Stimulated activated CD8-positive, alpha-beta memory T cell treated with anti-CD3 and anti-CD28 coated beads, Interleukin-15, amount 100 ng/mL, for 24 hours (primary cell): ENCODE measurements at regions not wholly inside any gene's neighbourhood (a gene's known extent, or its start where the extent isn't known, plus 50 kb on each side); places are given as distances from the start of the nearest gene placed in this dataset.
"Not testable (repeated sequence)": the region's sequence is repeated elsewhere in the genome, so short reads cannot be mapped to it uniquely, and the experiment has no call there.

ENCODE experiments used
- DNase-seq: peaks from one replicate; pipeline ENCODE4 v3.0.0-alpha.2; 2020; ENCODE audit warnings: low read depth

- DNase-seq = peak; percentile 5
Measured at GRCh38 chr7:65621580-65622201, 248.0 kb downstream of the ZNF92 start.

DNA sequence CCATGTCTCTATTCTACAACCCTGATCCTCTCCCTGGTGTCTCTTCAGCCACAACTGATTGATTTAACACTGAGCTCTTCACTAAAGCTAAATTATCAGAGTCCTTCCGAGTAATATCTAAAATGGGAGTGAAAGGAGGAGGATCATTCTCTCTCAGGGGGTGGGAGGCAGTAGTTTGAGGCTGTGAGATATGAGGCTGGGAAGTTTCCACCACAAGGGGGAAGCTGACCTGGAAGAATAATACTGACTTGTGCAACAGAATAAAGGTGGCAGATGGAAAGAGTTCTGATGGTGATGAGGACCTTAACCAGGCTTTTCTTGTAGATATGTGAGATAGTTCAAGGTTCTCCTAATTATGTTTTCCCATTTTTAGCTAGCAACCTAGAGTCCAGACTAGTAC is 241.6 kb upstream of the VKORC1L1 start:
- not testable (repeated sequence) for DNase-seq

GRCh38 chr7:65633587-65634404 is 239.1 kb upstream of the VKORC1L1 start:
- not testable (repeated sequence) for DNase-seq

GRCh38 chr7:65638918-65639317 is 234.0 kb upstream of the VKORC1L1 start:
- DNase-seq = not testable (repeated sequence)

- not testable (repeated sequence) for DNase-seq
Measured at GRCh38 chr7:65639717-65640116, 233.2 kb upstream of the VKORC1L1 start.

DNA sequence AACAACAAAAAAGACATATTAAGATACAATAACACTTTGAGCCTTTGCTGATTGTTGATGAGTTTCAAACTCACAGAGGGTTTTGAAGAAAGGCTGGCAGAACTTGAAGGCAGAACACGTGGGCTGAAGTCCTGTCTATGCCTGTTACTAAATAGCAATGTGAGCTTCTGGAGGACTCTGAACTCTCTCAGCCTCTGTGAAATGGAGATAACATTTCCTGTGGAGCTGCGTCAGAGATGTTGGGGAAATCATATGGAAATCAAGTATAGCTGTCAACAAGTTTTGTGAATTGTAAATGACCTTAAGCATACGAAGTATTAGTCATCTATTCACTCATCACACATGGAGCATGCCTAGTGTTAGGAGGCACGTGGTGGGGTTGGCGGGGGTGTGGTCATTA is 229.4 kb upstream of the VKORC1L1 start:
- not testable (repeated sequence) for DNase-seq

- not testable (repeated sequence) for DNase-seq
Measured at GRCh38 chr7:65647153-65647964, 225.5 kb upstream of the VKORC1L1 start.

DNA sequence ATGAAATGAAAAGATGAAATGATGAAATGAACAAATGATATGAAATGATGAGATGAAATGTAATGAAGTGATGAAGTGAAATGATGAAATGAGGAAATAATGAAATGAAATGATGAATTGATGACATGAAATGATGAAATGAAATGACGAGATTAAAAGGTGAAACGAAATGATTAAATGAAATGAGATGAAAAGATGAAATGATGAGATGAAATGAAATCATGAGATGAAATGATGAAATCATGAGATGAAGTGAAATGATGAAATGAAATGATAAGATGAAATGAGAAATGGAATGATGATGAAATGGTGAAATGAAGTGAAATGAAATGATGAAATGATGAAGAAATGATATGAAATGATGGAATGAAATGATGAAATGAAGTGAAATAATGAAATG is 221.7 kb upstream of the VKORC1L1 start:
- not testable (repeated sequence) for DNase-seq

DNA sequence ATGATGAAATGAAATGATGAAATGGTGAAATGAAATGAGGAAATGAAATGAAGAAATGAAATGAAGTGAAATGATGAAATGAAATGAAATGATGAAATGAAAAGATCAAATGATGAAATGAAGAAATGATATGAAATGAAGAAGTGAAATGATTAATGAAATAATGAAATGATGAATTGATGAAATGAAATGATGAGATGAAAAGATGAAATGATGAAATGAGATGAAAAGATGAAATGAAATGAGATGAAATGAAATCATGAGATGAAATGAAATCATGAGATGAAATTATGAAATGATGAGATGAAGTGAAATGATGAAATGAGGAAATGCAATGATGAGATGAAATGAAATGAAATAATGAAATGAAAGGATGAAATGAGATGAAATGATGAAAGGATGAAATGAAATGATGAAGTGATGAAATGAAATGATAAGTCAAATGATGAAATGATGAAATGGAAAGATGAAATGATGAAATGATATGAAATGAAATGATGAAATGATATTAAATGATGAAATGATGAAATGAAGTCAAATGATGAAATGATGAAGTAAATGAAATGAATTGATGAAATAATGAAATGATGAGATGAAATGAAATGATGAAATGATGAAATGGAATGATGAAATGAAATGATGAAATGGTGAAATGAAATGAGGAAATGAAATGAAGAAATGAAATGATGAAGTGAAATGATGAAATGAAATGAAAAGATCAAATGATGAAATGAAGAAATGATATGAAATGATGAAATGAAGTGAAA is 220.9 kb upstream of the VKORC1L1 start:
- not testable (repeated sequence) for DNase-seq

- DNase-seq = not testable (repeated sequence)
Measured at GRCh38 chr7:65652669-65653068, 220.2 kb upstream of the VKORC1L1 start.

DNA sequence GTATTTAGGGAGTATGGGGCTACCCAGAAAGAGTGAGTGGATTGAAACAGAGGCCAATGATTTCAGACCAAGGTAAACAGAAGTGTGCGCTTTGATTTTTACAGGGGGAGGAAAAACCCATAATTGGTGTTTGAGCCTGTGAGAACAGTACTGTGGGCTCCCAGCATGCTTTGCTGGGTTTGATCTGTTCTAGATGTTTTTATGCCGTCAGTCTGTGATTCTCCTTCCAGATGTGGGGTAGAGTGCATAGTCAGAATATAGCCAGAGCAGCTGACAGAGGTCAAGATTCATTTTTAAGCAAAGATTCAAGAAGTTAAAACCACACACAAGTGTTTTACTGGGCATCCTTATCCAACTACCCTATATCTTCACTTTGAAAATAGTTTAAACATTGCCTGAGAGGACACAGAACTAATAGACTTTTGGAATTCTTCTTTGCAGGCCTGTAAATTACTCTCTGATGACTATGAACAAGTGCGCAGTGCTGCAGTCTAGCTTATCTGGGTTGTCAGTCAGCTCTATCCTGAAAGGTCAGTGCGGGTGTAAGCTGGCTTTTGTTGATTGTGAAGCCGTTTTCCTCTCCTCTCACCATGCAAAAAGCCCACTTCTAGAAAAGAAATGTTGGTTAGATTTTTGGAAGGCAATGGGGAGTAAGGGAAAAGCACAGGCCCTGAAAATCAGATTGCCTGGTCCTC is 216.2 kb upstream of the VKORC1L1 start:
- not testable (repeated sequence) for DNase-seq

GRCh38 chr7:65683362-65683761 is 189.5 kb upstream of the VKORC1L1 start:
- not testable (repeated sequence) for DNase-seq

GRCh38 chr7:65699026-65699714 is 173.7 kb upstream of the VKORC1L1 start:
- DNase-seq = not testable (repeated sequence)

GRCh38 chr7:65699715-65700356 is 173.0 kb upstream of the VKORC1L1 start:
- not testable (repeated sequence) for DNase-seq

DNA sequence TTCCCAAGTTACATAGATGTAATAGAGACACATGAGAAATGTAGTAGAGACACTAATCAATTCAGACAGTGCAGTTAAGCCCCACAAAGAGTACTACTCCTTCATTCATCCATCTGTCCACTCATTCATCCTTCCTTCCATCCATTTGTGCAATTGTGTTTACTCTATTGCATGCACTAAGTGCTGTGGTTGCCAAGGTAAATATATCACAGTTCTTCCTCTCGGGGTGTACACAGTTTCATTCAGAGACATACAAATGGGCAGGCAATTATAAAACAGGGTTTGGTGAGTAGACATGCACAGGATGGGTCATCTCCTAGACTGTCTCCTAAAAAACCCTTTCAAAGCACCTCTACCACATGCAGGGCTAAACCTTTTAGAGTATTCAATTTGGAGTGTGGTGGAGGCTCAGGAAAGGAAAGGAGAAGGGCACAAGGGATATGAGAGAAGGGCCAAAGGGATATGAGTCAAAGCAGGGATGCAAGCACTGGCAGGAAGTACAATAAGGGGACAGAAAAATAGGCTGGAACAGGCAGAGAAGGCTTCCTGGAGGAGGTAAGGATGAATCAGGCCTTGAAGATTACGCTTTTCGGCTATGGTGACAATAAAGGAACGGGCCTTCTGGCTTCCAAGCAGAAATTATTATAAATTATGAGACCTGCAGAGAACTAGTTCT is 153.6 kb upstream of the VKORC1L1 start:
- not testable (repeated sequence) for DNase-seq

DNA sequence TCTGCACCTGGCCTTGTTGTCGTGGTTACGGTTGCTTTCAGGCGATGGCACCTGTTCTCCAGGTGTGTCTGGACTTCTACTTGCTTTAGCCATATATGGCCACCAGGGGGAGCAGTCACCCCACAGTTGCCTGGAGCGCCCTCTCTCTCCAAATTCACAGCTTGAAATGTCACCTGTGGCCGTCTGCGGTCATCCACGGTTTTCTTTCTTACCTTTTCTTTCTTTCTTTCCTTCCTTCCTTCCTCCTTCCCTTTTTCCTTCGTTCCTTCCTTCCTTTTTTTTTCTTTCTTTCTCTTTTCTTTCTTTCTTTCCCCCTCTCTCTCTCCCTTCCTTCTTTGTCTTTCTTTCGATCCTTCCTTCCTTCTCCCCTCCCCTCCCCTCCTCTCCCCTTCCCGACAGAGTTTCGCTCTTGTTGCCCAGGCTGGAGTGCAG is 150.5 kb upstream of the VKORC1L1 start:
- peak; percentile 18 for DNase-seq

- not testable (repeated sequence) for DNase-seq
Measured at GRCh38 chr7:65727182-65727581, 145.7 kb upstream of the VKORC1L1 start.

GRCh38 chr7:65731129-65731528 is 141.7 kb upstream of the VKORC1L1 start:
- DNase-seq = no peak

DNA sequence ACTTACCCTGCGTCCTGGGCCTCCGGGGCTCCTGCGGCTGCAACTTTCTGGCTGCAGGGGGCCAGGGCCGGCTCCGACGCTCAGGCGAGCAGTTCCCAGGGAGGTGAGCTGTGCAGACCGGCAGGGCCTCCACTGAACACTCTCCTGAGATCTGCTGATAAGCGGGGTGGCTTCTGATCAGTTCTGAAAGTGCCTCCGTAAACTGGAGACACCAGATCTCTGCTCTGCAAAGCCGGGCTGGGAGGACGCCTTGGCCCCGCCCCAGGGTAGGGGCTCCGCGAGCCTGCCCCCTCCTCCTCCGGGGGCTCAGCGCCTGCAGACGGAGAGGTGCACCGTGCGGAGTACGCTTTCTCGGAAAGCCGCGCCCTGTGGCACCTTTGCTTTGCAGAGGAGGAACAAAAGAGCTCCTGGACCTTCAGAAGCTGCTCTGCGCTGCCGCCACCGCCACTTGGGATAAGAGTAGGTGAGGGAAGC is 141.3 kb upstream of the VKORC1L1 start:
- no peak for DNase-seq
